GM12865 (cell line): ENCODE measurements at regions not wholly inside any gene's neighbourhood (a gene's known extent, or its start where the extent isn't known, plus 50 kb on each side); places are given as distances from the start of the nearest gene placed in this dataset.

ENCODE experiments used
- DNase-seq: peaks from one replicate; pipeline ENCODE4 v3.0.0; 2010; ENCODE audit warnings: low read depth
- H3K4me3 ChIP-seq: 2 replicates; pipeline ENCODE4 v1.5.1; 2011; ENCODE audit warnings: mild to moderate bottlenecking, low read depth, low read length, control low read depth
- CTCF ChIP-seq: IDR thresholded peaks from 2 replicates; pipeline ENCODE4 v1.5.1; 2011; ENCODE audit warnings: low read length, control low read depth, low read depth, inconsistent platforms; ENCODE audit not compliant: insufficient read depth; ENCODE audit errors: missing control alignments

GRCh38 chr5:7978991-7979390 is 110.0 kb downstream of the MTRR start:
- no peak for DNase-seq
- TF ChIP-seq CTCF = no peak
- H3K4me3 ChIP-seq = no peak overlapping the region

- no peak for TF ChIP-seq CTCF
- no peak overlapping the region for H3K4me3 ChIP-seq
- no peak for DNase-seq
Measured at GRCh38 chr5:7980881-7981280, 111.9 kb downstream of the MTRR start.

GRCh38 chr5:7983433-7983832 is 114.5 kb downstream of the MTRR start:
- no peak overlapping the region for H3K4me3 ChIP-seq
- no peak for DNase-seq
- no peak for TF ChIP-seq CTCF

- DNase-seq = no peak
- no peak for TF ChIP-seq CTCF
Measured at GRCh38 chr5:7991125-7991821, 122.3 kb downstream of the MTRR start.

GRCh38 chr5:7995688-7996294 is 126.8 kb downstream of the MTRR start:
- H3K4me3 ChIP-seq = no peak overlapping the region
- DNase-seq = no peak
- no peak for TF ChIP-seq CTCF

More at GRCh38 chr5:7991125-7991821, 122.3 kb downstream of the MTRR start:
- no peak overlapping the region for H3K4me3 ChIP-seq

- no peak for TF ChIP-seq CTCF
- DNase-seq = no peak
- no peak overlapping the region for H3K4me3 ChIP-seq
Measured at GRCh38 chr5:8005416-8005815, 136.5 kb downstream of the MTRR start.
